Testis (tissue), 2 donors: ENCODE measurements at regions not wholly inside any gene's neighbourhood (a gene's known extent, or its start where the extent isn't known, plus 50 kb on each side); places are given as distances from the start of the nearest gene placed in this dataset.

Source experiments
- DNase-seq: peaks from one replicate; pipeline ENCODE4 v3.0.0-alpha.2; 2019
- H3K27ac ChIP-seq, 2 donors: fragments of 200-600 bp; sonication (generic); one replicate each; pipeline ENCODE4 v1.5.1; 2019
- H3K27me3 ChIP-seq: fragments of 200-600 bp; sonication (generic); one replicate; pipeline ENCODE4 v1.5.1; 2019
- H3K36me3 ChIP-seq: fragments of 200-600 bp; sonication (generic); one replicate; pipeline ENCODE4 v1.5.1; 2017; ENCODE audit warnings: low read depth; ENCODE audit errors: missing control alignments
- H3K4me1 ChIP-seq: fragments of 200-600 bp; sonication (generic); one replicate; pipeline ENCODE4 v1.5.1; 2019
- H3K4me3 ChIP-seq, 2 donors: fragments of 200-600 bp; sonication (generic); one replicate each; pipeline ENCODE4 v1.5.1; 2017 to 2019
- H3K9me3 ChIP-seq: fragments of 200-600 bp; sonication (generic); one replicate; pipeline ENCODE4 v1.5.1; 2017
- POLR2A ChIP-seq: fragments of 450-650 bp; IDR thresholded peaks from one replicate; pipeline ENCODE4 v1.6.1; 2017; ENCODE audit warnings: antibody characterized with exemption, mild to moderate bottlenecking, moderate library complexity
- WGBS, 2 donors: methylation state at CpG; one replicate each; pipeline ENCODE4 v1.1.5; 2018; 5-methylcytosine and 5-hydroxymethylcytosine counted together
- intact Hi-C: fragments of 100-400 bp; cut with DNase I; formaldehyde crosslinking; loops from one replicate; pipeline ENCODE4 v1.15.1; 2023; ENCODE audit warnings: low total_unique reads
- TF ChIP-seq, protein P1 (sequence below), 3 experiments: fragments of 450-650 bp in 2 of 3; fragments of 200-600 bp in 1 of 3; sonication (generic) in 1 of 3; IDR thresholded peaks; one replicate each; pipeline ENCODE4 v1.5.1; 2016 to 2019; ENCODE audit warnings: antibody characterized with exemption in 3 of 3, mild to moderate bottlenecking in 2 of 3, moderate library complexity in 1 of 3

DNA sequence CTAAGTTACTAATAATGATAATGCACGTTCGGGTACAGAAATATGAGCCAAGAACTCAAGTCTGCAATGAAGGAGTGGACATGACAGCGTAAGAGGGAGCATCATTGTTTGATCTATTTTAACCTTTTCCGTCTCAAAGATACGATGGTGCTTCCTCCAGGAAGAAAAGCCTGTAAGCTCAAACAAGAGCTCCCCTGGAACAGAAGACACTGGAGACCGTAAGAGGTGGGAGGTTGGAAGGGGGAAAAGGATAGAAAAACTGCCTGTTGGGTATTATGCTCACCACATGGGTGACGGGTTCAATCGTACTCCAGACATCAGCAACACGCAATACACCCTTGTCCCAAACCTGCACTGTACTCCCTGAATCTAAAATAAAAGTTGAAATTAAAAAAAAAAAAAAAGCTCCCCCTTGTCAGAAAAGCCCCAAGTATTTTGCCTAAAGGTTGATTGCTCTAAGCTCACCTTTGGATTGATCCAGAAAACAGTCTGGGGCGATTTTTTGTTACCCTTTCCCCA lies 180.5 kb downstream of the TRIM27 start:
- H3K4me1 ChIP-seq, result no peaks in the 10 kb centered on the region
- no peaks in the 10 kb centered on the region for H3K27me3 ChIP-seq
- H3K9me3 ChIP-seq, result no peaks in the 10 kb centered on the region
- no peak for TF ChIP-seq POLR2A
- TF ChIP-seq, protein P1, sequence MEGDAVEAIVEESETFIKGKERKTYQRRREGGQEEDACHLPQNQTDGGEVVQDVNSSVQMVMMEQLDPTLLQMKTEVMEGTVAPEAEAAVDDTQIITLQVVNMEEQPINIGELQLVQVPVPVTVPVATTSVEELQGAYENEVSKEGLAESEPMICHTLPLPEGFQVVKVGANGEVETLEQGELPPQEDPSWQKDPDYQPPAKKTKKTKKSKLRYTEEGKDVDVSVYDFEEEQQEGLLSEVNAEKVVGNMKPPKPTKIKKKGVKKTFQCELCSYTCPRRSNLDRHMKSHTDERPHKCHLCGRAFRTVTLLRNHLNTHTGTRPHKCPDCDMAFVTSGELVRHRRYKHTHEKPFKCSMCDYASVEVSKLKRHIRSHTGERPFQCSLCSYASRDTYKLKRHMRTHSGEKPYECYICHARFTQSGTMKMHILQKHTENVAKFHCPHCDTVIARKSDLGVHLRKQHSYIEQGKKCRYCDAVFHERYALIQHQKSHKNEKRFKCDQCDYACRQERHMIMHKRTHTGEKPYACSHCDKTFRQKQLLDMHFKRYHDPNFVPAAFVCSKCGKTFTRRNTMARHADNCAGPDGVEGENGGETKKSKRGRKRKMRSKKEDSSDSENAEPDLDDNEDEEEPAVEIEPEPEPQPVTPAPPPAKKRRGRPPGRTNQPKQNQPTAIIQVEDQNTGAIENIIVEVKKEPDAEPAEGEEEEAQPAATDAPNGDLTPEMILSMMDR (IDR thresholded peaks at IDR 0.05), result no peak
- intact Hi-C loops, result no loop called here
- H3K4me3 ChIP-seq, result no peak overlapping the region
- no peaks in the 10 kb centered on the region for H3K36me3 ChIP-seq
- H3K27ac ChIP-seq, result no peak overlapping the region
- no peak for DNase-seq
- WGBS, 2 donors, result 12 to 29% methylated on average over 10 of the region's 10 CpGs

GRCh38 chr6:28747083-28747630 lies 176.6 kb downstream of the TRIM27 start:
- intact Hi-C loops, result no loop called here
- Histone ChIP-seq H3K4me1 (no peaks in the 10 kb centered on the region), H3K36me3 (no peaks in the 10 kb centered on the region), H3K4me3 (no peak overlapping the region), H3K9me3 (no peaks in the 10 kb centered on the region), H3K27me3 (no peaks in the 10 kb centered on the region), H3K27ac (no peak overlapping the region)
- 45 to 47% methylated on average over 13 of the region's 13 CpGs for WGBS, 2 donors
- TF ChIP-seq POLR2A, result no peak
- TF ChIP-seq, protein P1 (IDR thresholded peaks at IDR 0.05), result no peak
- DNase-seq, result no peak

- H3K4me1 ChIP-seq, result no peaks in the 10 kb centered on the region
- intact Hi-C loops, result no loop called here
- WGBS, 2 donors, result 8 to 13% methylated on average over 19 of the region's 19 CpGs
- H3K36me3 ChIP-seq, result no peaks in the 10 kb centered on the region
- no peak overlapping the region for H3K27ac ChIP-seq
- no peaks in the 10 kb centered on the region for H3K27me3 ChIP-seq
- H3K4me3 ChIP-seq, result no peak overlapping the region
- TF ChIP-seq, protein P1 (IDR thresholded peaks at IDR 0.05), result no peak
- TF ChIP-seq POLR2A, result no peak
- peak; percentile 29 for DNase-seq
- no peaks in the 10 kb centered on the region for H3K9me3 ChIP-seq
These were observed 176.1 kb downstream of the TRIM27 start for GRCh38 chr6:28747631-28748157.

GRCh38 chr6:28748192-28748591 lies 175.6 kb downstream of the TRIM27 start:
- WGBS, 2 donors, result 20 to 34% methylated on average over 2 of the region's 2 CpGs
- intact Hi-C loops, result no loop called here
- no peaks in the 10 kb centered on the region for H3K36me3 ChIP-seq
- no peaks in the 10 kb centered on the region for H3K9me3 ChIP-seq
- no peak for TF ChIP-seq POLR2A
- TF ChIP-seq, protein P1 (IDR thresholded peaks at IDR 0.05), result no peak
- no peaks in the 10 kb centered on the region for H3K27me3 ChIP-seq
- H3K4me1 ChIP-seq, result no peaks in the 10 kb centered on the region
- no peak overlapping the region for H3K27ac ChIP-seq
- DNase-seq, result no peak
- H3K4me3 ChIP-seq, result no peak overlapping the region

DNA sequence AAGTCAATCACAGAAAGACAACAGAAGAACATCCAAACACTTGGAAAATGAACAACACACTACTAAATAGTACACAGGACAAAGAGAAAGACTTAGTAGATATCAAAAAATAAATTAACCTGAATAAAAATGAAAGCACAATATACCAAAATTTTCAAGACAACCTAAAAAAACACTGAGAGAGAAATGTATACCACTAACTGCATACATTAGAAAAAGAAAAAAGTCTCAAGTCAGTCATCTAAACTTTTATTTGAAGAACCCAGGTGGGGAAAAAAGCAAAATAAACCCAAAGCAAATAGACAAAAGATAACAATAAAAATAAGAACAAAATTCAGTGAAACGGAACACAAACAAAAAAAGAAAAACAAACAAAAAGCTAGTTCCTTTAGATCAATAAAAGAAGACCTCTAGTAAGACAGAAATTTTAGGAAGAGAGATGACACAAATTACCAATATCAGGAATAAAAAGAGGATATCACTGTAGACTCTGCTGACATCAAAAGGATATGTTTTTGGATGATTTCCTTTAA lies 172.8 kb downstream of the TRIM27 start:
- H3K27me3 ChIP-seq, result no peaks in the 10 kb centered on the region
- 79 to 80% methylated on average over 1 of the region's 1 CpG for WGBS, 2 donors
- intact Hi-C loops, result no loop called here
- no peaks in the 10 kb centered on the region for H3K9me3 ChIP-seq
- H3K4me3 ChIP-seq, result no peak overlapping the region
- no peaks in the 10 kb centered on the region for H3K4me1 ChIP-seq
- DNase-seq, result no peak
- no peaks in the 10 kb centered on the region for H3K36me3 ChIP-seq
- H3K27ac ChIP-seq, result no peak overlapping the region
- no peak for TF ChIP-seq POLR2A
- TF ChIP-seq, protein P1 (IDR thresholded peaks at IDR 0.05), result no peak
